ENCODE measurements at regions not wholly inside any gene's neighbourhood (a gene's known extent, or its start where the extent isn't known, plus 50 kb on each side); places are given as distances from the start of the nearest gene placed in this dataset.

- Histone ChIP-seq H3K9me3 (ENCODE audit: control insufficient read depth in 4 of 4, insufficient read depth in 3 of 4, low read length in 3 of 4) (no peaks in the 10 kb centered on the region), H3K4me1 (ENCODE audit: control insufficient read depth in 5 of 5, insufficient read depth in 5 of 5, low read length in 5 of 5) (no peaks in the 10 kb centered on the region), H3K36me3 (ENCODE audit: control insufficient read depth in 4 of 4, insufficient read depth in 4 of 4, low read length in 4 of 4) (no peaks in the 10 kb centered on the region), H3K27me3 (ENCODE audit: control insufficient read depth in 3 of 3, insufficient read depth in 3 of 3, low read length in 2 of 3) (no peaks in the 10 kb centered on the region), H3K9ac (ENCODE audit: insufficient read depth in 1 of 2, low read length in 2 of 2) (no peak overlapping the region), H3K4me3 (no peak overlapping the region), H3K27ac (ENCODE audit: low read depth in 1 of 2, low read length in 1 of 2) (no peak overlapping the region)
- ATAC-seq (ENCODE audit: insufficient read depth, low FRiP score) (no peak), DNase-seq (peak in 2 of 3 donors; percentile 47 to 68)
- no peak for TF ChIP-seq CTCF (IDR thresholded peaks at IDR 0.05; ENCODE audit: control extremely low read depth, extremely low read depth)
- 52 to 71% methylated on average over 11 of the region's 11 CpGs for WGBS, 2 donors
Observed at GRCh38 chr6:8831366-8832152, 396.2 kb upstream of the SLC35B3 start.

GRCh38 chr6:8830794-8831193 lies 395.4 kb upstream of the SLC35B3 start:
- Histone ChIP-seq H3K36me3 (ENCODE audit: control insufficient read depth in 4 of 4, insufficient read depth in 4 of 4, low read length in 4 of 4) (no peaks in the 10 kb centered on the region), H3K4me3 (no peak overlapping the region), H3K27me3 (ENCODE audit: control insufficient read depth in 3 of 3, insufficient read depth in 3 of 3, low read length in 2 of 3) (no peaks in the 10 kb centered on the region), H3K9me3 (ENCODE audit: control insufficient read depth in 4 of 4, insufficient read depth in 3 of 4, low read length in 3 of 4) (no peaks in the 10 kb centered on the region), H3K4me1 (ENCODE audit: control insufficient read depth in 5 of 5, insufficient read depth in 5 of 5, low read length in 5 of 5) (no peaks in the 10 kb centered on the region), H3K27ac (ENCODE audit: low read depth in 1 of 2, low read length in 1 of 2) (no peak overlapping the region), H3K9ac (ENCODE audit: insufficient read depth in 1 of 2, low read length in 2 of 2) (no peak overlapping the region)
- DNase-seq (no peak), ATAC-seq (ENCODE audit: insufficient read depth, low FRiP score) (no peak)
- no peak for TF ChIP-seq CTCF (IDR thresholded peaks at IDR 0.05; ENCODE audit: control extremely low read depth, extremely low read depth)
- 54 to 79% methylated on average over 1 of the region's 1 CpG for WGBS, 2 donors

- Histone ChIP-seq H3K27ac (ENCODE audit: low read depth in 1 of 2, low read length in 1 of 2) (no peak overlapping the region), H3K9ac (ENCODE audit: insufficient read depth in 1 of 2, low read length in 2 of 2) (no peak overlapping the region), H3K4me3 (no peak overlapping the region), H3K27me3 (ENCODE audit: control insufficient read depth in 3 of 3, insufficient read depth in 3 of 3, low read length in 2 of 3) (no peaks in the 10 kb centered on the region), H3K36me3 (ENCODE audit: control insufficient read depth in 4 of 4, insufficient read depth in 4 of 4, low read length in 4 of 4) (no peaks in the 10 kb centered on the region), H3K9me3 (ENCODE audit: control insufficient read depth in 4 of 4, insufficient read depth in 3 of 4, low read length in 3 of 4) (no peaks in the 10 kb centered on the region), H3K4me1 (ENCODE audit: control insufficient read depth in 5 of 5, insufficient read depth in 5 of 5, low read length in 5 of 5) (no peaks in the 10 kb centered on the region)
- WGBS, 2 donors = 30 to 45% methylated on average over 5 of the region's 5 CpGs
- ATAC-seq (ENCODE audit: insufficient read depth, low FRiP score) (no peak), DNase-seq (no peak)
- TF ChIP-seq CTCF (IDR thresholded peaks at IDR 0.05; ENCODE audit: control extremely low read depth, extremely low read depth) = no peak
Observed at GRCh38 chr6:8829796-8830195, 394.5 kb upstream of the SLC35B3 start.

- H3K4me3 ChIP-seq = no peak overlapping the region
- ATAC-seq (ENCODE audit: insufficient read depth, low FRiP score) = no peak
- WGBS, 2 donors = 76 to 78% methylated on average over 4 of the region's 4 CpGs
- no peaks in the 10 kb centered on the region for H3K9me3 ChIP-seq (ENCODE audit: control insufficient read depth in 4 of 4, insufficient read depth in 3 of 4, low read length in 3 of 4)
- DNase-seq = no peak
- H3K27me3 ChIP-seq (ENCODE audit: control insufficient read depth in 3 of 3, insufficient read depth in 3 of 3, low read length in 2 of 3) = no peaks in the 10 kb centered on the region
- H3K9ac ChIP-seq (ENCODE audit: insufficient read depth in 1 of 2, low read length in 2 of 2) = no peak overlapping the region
- H3K27ac ChIP-seq (ENCODE audit: low read depth in 1 of 2, low read length in 1 of 2) = no peak overlapping the region
- no peak for TF ChIP-seq CTCF (IDR thresholded peaks at IDR 0.05; ENCODE audit: control extremely low read depth, extremely low read depth)
- H3K36me3 ChIP-seq (ENCODE audit: control insufficient read depth in 4 of 4, insufficient read depth in 4 of 4, low read length in 4 of 4) = no peaks in the 10 kb centered on the region
- no peaks in the 10 kb centered on the region for H3K4me1 ChIP-seq (ENCODE audit: control insufficient read depth in 5 of 5, insufficient read depth in 5 of 5, low read length in 5 of 5)
Observed at GRCh38 chr6:8829296-8829695, 394.0 kb upstream of the SLC35B3 start.
